ENCODE measurements at regions not wholly inside any gene's neighbourhood (a gene's known extent, or its start where the extent isn't known, plus 50 kb on each side); places are given as distances from the start of the nearest gene placed in this dataset.

DNA sequence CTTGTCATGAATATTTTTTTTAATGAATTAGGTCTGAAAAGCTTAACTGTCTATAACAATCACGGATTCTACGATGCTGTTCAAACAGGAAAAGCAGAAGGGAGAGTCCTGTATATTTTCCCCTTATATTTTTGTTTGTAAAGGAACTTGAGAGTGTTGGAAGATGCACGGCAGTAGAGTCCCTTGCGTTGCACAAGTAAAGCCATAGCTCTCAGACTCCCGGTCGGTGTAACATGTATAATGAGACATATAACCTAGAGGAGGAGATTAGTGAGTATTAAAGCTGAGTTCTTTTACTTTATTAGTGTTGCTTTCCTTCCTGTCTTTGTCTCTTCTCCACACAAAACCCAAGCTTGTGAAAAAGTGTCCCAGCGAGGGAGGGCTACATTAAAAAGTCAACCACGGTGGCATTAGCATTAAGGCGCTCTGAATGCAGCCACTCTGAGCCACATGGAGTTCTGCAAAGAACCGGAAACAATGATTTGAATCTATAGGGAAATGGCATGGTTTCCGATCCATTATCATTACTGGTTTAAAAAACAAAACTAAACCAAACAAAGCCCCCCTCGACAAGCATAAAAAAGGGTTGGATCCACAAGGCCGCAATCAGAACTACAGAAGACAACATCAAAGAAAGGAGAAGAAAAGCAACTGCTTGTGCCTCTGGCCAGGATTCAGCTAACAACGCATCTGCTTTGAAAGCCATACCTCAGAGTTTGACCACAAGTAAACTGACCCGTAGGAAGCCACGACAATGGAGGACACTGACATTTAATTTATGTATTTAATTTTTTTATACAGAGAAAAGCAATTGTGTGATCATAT lies 356.8 kb downstream of the LMO4 start:
- no peak for DNase-seq

GRCh38 chr1:87686136-87686495 lies 357.4 kb downstream of the LMO4 start:
- no peak for DNase-seq

DNA sequence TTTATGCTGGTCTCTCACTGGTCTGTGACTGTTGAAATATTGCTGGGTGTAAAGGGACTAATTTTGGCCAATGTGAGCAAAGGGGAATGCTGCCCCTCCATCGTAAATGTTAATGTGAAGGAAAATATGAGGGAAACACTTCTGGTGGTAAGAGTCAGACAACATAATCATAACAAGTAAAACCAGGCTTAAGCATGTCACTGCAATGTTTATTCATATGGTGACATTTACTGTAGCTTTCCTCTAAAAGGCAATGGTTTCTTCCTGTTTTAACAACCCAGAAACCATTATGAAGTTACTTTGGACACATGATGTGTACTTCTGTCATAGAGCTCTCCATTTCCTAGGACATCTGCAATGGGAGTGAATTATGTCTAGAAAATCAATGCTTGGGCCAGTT lies 358.0 kb downstream of the LMO4 start:
- DNase-seq = no peak

GRCh38 chr1:87688136-87688535 lies 359.5 kb downstream of the LMO4 start:
- DNase-seq = no peak

- DNase-seq = no peak
Observed at GRCh38 chr1:87689487-87689886, 360.8 kb downstream of the LMO4 start.

DNA sequence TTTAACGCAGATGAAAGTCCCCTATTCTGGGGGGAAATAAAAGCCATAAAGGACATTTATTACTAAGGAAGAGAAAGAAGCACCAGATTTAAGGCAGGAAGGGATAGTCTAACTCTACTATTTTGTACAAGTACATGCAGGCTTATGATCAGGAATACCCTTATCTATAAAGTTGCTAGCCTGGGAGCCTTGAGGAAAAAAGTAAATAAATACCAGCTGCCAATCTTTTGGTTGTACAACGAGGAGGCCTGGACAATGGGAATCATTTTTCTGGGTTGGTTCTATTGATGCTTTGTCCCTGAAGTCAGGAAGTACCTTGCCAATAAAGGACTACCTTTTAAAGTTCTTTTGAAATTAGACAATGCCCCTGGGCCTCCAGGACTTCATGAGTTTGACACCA lies 367.8 kb downstream of the LMO4 start:
- no peak for DNase-seq

GRCh38 chr1:87702455-87702854 lies 373.8 kb downstream of the LMO4 start:
- no peak for DNase-seq

DNA sequence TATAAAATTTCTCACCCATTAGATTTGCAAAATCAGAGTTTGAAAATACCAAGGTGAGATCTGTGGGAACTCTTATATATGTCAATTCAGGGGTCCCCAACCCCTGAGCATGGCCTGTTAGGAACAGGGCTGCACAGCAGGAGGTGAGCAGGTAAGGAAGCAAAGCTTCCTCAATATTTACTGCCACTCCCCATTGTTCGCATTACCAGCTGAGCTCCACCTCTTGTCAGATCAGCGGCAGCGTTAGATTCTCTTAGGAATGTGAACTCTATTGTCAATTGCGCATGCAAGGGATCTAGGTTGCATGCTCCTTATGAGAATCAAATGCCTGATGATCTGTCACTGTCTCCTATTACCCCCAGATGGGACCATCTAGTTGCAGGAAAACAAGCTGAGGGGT lies 376.6 kb downstream of the LMO4 start:
- DNase-seq = no peak

GRCh38 chr1:87706203-87706602 lies 377.5 kb downstream of the LMO4 start:
- DNase-seq = no peak

DNA sequence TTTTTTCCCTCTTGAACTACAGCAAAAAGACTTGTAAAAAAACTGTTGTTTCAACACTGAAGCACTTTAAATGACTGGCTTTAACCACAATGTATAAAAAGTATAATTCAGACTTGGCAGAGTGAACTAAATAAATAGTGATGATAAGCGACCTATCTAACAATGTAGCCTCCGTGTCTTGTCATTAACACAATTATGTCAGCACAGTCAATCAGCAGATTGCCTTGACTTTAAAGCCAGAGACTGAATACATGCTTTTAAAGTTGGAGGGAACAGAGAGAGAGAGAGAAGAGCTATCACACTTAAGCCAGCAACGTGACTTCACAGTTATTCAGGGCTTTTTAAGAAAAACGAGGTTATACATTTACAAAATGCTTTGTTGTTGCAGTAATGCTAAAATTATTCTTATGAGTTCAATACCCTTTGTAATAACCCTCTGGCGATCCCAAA lies 378.1 kb downstream of the LMO4 start:
- no peak for DNase-seq

GRCh38 chr1:87707411-87707810 lies 378.7 kb downstream of the LMO4 start:
- DNase-seq = no peak

DNA sequence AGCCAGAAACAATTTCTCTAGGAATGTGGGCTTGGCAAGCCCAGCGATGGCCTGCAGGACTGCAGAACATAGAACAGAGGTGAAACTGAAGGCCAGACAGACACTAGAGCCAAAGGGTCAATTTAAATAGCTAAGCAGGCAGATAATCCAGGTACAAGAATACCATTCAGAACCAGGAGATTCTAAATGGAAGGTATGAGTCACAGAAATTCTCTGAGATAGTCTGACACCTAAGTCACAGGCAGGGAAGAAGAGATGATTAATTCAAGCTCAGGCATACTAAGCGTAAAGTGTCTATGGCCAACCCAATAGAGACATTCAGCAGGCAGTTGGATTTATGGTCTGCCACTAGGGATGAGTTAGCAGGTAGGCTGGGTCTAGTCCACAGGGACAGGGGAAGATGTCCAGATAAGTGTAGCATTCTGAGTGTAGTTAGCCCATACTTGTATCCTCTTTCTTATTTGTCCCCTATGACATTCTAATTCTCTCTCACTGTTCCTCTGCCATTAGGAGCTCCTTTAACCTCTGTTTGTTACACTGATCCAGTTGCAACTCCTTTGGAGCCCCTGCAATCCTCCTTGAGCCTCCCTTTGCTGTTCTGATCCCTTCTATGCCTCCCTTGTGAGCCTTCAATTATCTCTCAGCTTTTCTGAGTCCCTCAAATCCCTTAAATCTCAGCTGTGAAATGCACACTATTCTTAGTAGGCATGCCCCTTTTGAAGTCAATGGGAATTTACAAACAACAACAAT lies 383.8 kb downstream of the LMO4 start:
- no peak for DNase-seq

- DNase-seq = no peak
Observed at GRCh38 chr1:87714278-87714677, 385.6 kb downstream of the LMO4 start.

DNA sequence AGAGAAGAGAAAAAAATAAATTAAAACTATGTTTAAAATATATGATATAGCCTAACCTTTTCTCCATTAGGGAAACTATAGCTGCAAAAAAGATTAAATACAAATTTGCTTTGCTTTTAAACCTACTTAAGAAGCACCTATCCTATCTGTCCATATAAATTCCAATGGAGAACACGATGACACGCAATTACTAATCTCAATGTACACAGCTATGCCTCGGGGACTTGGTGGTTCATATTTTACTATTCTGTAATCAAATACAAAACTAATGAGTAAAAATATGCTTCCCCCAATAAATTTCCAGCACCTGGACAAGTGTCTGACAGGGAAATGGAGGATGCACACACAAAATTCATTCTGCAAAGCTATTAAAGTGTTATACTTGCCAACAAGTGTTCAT lies 386.4 kb downstream of the LMO4 start:
- no peak for DNase-seq

GRCh38 chr1:87715471-87715870 lies 386.8 kb downstream of the LMO4 start:
- no peak for DNase-seq

GRCh38 chr1:87717157-87717670 lies 388.5 kb downstream of the LMO4 start:
- no peak for DNase-seq

- no peak for DNase-seq
Observed at GRCh38 chr1:87718241-87718950, 389.7 kb downstream of the LMO4 start.

- no peak for DNase-seq
Observed at GRCh38 chr1:87719658-87720057, 391.0 kb downstream of the LMO4 start.

DNA sequence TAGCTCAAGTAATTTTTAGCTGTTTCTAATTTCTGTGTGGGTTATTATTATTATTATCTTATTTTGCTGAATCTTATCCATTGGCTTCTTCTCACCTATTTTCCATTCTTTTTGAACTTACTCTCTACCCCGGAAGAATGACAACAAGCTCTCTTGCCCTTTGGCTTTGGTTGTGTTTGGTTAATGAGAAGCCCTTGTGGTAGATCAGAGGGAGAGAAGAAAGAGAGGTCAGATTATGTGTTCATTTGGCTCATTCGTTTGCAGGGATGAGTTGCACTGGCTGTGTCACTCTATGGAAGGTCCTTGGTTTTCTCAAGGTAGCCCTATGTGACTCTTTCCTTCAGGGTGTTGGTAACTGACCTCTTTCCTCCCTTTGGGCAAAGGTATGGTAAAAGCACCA lies 391.9 kb downstream of the LMO4 start:
- DNase-seq = no peak

- DNase-seq = no peak
Observed at GRCh38 chr1:87723193-87723592, 394.5 kb downstream of the LMO4 start.

- DNase-seq = no peak
Observed at GRCh38 chr1:87728169-87728568, 399.5 kb downstream of the LMO4 start.

DNA sequence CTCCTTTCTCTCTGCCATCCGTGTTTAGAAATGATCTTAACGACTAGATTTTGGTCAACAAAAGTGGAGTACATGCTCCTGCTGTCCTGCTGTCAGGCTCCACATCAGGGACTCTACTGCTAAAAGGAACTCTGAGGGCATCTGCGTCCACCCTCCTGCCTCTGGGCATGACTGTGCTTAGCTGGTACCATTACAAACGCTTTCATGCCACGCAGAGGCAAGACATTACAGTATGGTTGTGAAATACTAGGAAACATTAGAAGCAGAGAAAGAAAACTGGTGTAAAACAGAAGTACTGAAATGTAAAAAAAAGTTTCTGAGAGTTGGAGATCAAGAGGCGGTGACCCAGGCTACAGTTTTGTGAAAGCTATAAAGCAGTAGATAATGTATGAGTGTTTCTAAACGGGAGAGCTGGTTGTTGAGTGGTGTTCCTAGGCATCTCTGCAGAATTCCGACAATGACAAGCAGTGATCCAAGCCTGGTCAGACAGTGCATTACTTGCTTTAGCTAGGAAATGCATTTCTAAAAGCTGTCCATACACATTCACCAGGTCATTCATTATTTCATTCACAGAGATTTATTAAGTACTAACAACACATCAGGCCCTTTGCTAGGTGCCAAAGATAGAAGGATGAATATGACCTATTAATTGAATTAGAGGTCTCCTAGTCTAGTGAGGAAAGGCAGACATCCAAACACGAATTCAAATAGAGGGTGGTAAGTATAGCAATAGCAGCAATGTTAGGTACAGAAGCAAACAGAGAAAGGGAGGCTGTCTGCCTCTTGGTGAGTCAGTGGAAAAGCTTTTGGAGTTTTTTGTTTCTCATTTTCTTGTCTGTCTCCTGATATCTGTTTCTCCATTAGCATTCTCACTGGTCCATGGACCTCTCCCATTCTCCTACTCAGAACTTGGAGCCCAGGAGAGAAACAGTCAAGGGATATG lies 401.9 kb downstream of the LMO4 start:
- DNase-seq = no peak

Data from GOT3 (cell line).